OCI-LY1 (cell line): ENCODE measurements at regions not wholly inside any gene's neighbourhood (a gene's known extent, or its start where the extent isn't known, plus 50 kb on each side); places are given as distances from the start of the nearest gene placed in this dataset.

ENCODE experiments used
- H2AFZ ChIP-seq: fragments of 200-600 bp; sonication (generic), shearing (Covaris generic); 2 replicates; pipeline ENCODE4 v1.6.0; 2014; ENCODE audit warnings: antibody characterized with exemption, mild to moderate bottlenecking, low read length
- H3F3A ChIP-seq: fragments of 200-600 bp; sonication (generic), shearing (Covaris generic); 2 replicates; pipeline ENCODE4 v1.6.0; 2014; ENCODE audit warnings: mild to moderate bottlenecking, antibody characterized with exemption, low read length, moderate library complexity; ENCODE audit not compliant: insufficient read depth
- H3K27ac ChIP-seq: fragments of 200-600 bp; sonication (generic); 2 replicates; pipeline ENCODE4 v1.5.1; 2014; ENCODE audit warnings: low read length, mixed run types, mild to moderate bottlenecking, low read depth; ENCODE audit not compliant: poor library complexity, severe bottlenecking
- H3K27me3 ChIP-seq: fragments of 200-600 bp; sonication (generic); 2 replicates; pipeline ENCODE4 v1.6.0; 2014; ENCODE audit warnings: antibody characterized with exemption, mild to moderate bottlenecking, low read length, moderate library complexity; ENCODE audit not compliant: insufficient read depth
- H3K36me3 ChIP-seq: fragments of 200-600 bp; sonication (generic); 2 replicates; pipeline ENCODE4 v1.6.1; 2014; ENCODE audit warnings: mild to moderate bottlenecking, antibody characterized with exemption, low read length, moderate library complexity, mixed read lengths; ENCODE audit not compliant: insufficient read depth
- H3K4me1 ChIP-seq: fragments of 200-600 bp; sonication (generic); 2 replicates; pipeline ENCODE4 v1.5.1; 2014; ENCODE audit warnings: mild to moderate bottlenecking, low read length, moderate library complexity; ENCODE audit not compliant: insufficient read depth, severe bottlenecking
- H3K4me2 ChIP-seq: fragments of 200-600 bp; sonication (generic), shearing (Covaris generic); 2 replicates; pipeline ENCODE4 v1.6.1; 2014; ENCODE audit warnings: low read length
- H3K4me3 ChIP-seq: fragments of 200-600 bp; sonication (generic); 2 replicates; pipeline ENCODE4 v1.5.1; 2014; ENCODE audit warnings: low read length, low read depth, mild to moderate bottlenecking, mixed read lengths; ENCODE audit not compliant: poor library complexity, severe bottlenecking
- H3K79me2 ChIP-seq: fragments of 200-600 bp; shearing (Covaris generic); 2 replicates; pipeline ENCODE4 v1.6.1; 2016; ENCODE audit warnings: mixed run types, low read length, mixed read lengths; ENCODE audit not compliant: insufficient read depth
- H3K9ac ChIP-seq: fragments of 200-600 bp; sonication (generic), shearing (Covaris generic); 2 replicates; pipeline ENCODE4 v1.6.1; 2014; ENCODE audit warnings: mild to moderate bottlenecking, low read length, mixed read lengths
- H3K9me2 ChIP-seq: fragments of 200-600 bp; sonication (generic), shearing (Covaris generic); 2 replicates; pipeline ENCODE4 v1.6.1; 2014; ENCODE audit warnings: low read depth, mild to moderate bottlenecking, low read length, mixed read lengths
- H3K9me3 ChIP-seq: fragments of 200-600 bp; shearing (Covaris generic); 2 replicates; pipeline ENCODE4 v1.6.1; 2014; ENCODE audit warnings: low read length, mixed read lengths
- H4K20me1 ChIP-seq: fragments of 200-600 bp; sonication (generic), shearing (Covaris generic); 2 replicates; pipeline ENCODE4 v1.6.0; 2016; ENCODE audit warnings: mild to moderate bottlenecking, low read length; ENCODE audit not compliant: insufficient read depth
- CTCF ChIP-seq: fragments of 200-600 bp; sonication (generic), shearing (Covaris generic); IDR thresholded peaks from 2 replicates; pipeline ENCODE4 v1.5.1; 2017; ENCODE audit warnings: mild to moderate bottlenecking, antibody characterized with exemption, low read length, moderate library complexity, mixed read lengths
- EZH2 ChIP-seq: fragments of 200-600 bp; sonication (generic), shearing (Covaris generic); IDR thresholded peaks from 2 replicates; pipeline ENCODE4 v1.8.0; 2017; ENCODE audit warnings: borderline replicate concordance, mixed run types, mild to moderate bottlenecking, antibody characterized with exemption, low read length, moderate library complexity, mixed read lengths

- Histone ChIP-seq H3K27ac (no peak overlapping the region), H3K9me3 (no peaks in the 10 kb centered on the region), H3K9me2 (no peaks in the 10 kb centered on the region), H3K27me3 (no peaks in the 10 kb centered on the region), H3K4me3 (no peak overlapping the region), H3K4me2 (no peak overlapping the region), H2AFZ (no peak overlapping the region), H3K9ac (no peak overlapping the region), H3K36me3 (no peaks in the 10 kb centered on the region), H3K4me1 (no peaks in the 10 kb centered on the region), H4K20me1 (no peaks in the 10 kb centered on the region), H3K79me2 (no peaks in the 10 kb centered on the region), H3F3A (no peaks in the 10 kb centered on the region)
- TF ChIP-seq CTCF (no peak), EZH2 (no peak)
Observed at GRCh38 chr5:135106136-135106535, 72.1 kb upstream of the PITX1 start.

- no peaks in the 10 kb centered on the region for H3K27me3 ChIP-seq
- H3K79me2 ChIP-seq, result no peaks in the 10 kb centered on the region
- H3K4me1 ChIP-seq, result no peaks in the 10 kb centered on the region
- no peaks in the 10 kb centered on the region for H3F3A ChIP-seq
- H3K9me3 ChIP-seq, result no peaks in the 10 kb centered on the region
- H3K36me3 ChIP-seq, result no peaks in the 10 kb centered on the region
- H3K4me3 ChIP-seq, result no peak overlapping the region
- H3K4me2 ChIP-seq, result no peak overlapping the region
- H4K20me1 ChIP-seq, result no peaks in the 10 kb centered on the region
- no peak overlapping the region for H3K27ac ChIP-seq
- no peak overlapping the region for H3K9ac ChIP-seq
- H3K9me2 ChIP-seq, result no peaks in the 10 kb centered on the region
- H2AFZ ChIP-seq, result no peak overlapping the region
- TF ChIP-seq EZH2, result no peak
- TF ChIP-seq CTCF, result no peak
Observed at GRCh38 chr5:135105105-135105484, 71.1 kb upstream of the PITX1 start.

- H3K9me2 ChIP-seq, result no peaks in the 10 kb centered on the region
- no peak for TF ChIP-seq CTCF
- no peak for TF ChIP-seq EZH2
- no peaks in the 10 kb centered on the region for H4K20me1 ChIP-seq
- H3K36me3 ChIP-seq, result no peaks in the 10 kb centered on the region
- no peaks in the 10 kb centered on the region for H3K27me3 ChIP-seq
- no peaks in the 10 kb centered on the region for H3K79me2 ChIP-seq
- no peaks in the 10 kb centered on the region for H3K9me3 ChIP-seq
- no peak overlapping the region for H2AFZ ChIP-seq
- no peak overlapping the region for H3K27ac ChIP-seq
- H3K4me1 ChIP-seq, result no peaks in the 10 kb centered on the region
- no peaks in the 10 kb centered on the region for H3F3A ChIP-seq
- no peak overlapping the region for H3K4me3 ChIP-seq
- no peak overlapping the region for H3K4me2 ChIP-seq
- no peak overlapping the region for H3K9ac ChIP-seq
Observed at GRCh38 chr5:135103575-135103853, 69.5 kb upstream of the PITX1 start.
